AG09319 (cell line): ENCODE measurements at regions not wholly inside any gene's neighbourhood (a gene's known extent, or its start where the extent isn't known, plus 50 kb on each side); places are given as distances from the start of the nearest gene placed in this dataset.

Experiments
- DNase-seq: peaks from one replicate; pipeline ENCODE4 v3.0.0-alpha.2; 2010; ENCODE audit warnings: low read depth; ENCODE audit errors: extremely low read depth
- TF ChIP-seq, protein P1 (sequence below): IDR thresholded peaks from 2 replicates; pipeline ENCODE4 v1.5.1; 2011; ENCODE audit warnings: low read depth, mild to moderate bottlenecking, inconsistent platforms, low read length, moderate library complexity

DNA sequence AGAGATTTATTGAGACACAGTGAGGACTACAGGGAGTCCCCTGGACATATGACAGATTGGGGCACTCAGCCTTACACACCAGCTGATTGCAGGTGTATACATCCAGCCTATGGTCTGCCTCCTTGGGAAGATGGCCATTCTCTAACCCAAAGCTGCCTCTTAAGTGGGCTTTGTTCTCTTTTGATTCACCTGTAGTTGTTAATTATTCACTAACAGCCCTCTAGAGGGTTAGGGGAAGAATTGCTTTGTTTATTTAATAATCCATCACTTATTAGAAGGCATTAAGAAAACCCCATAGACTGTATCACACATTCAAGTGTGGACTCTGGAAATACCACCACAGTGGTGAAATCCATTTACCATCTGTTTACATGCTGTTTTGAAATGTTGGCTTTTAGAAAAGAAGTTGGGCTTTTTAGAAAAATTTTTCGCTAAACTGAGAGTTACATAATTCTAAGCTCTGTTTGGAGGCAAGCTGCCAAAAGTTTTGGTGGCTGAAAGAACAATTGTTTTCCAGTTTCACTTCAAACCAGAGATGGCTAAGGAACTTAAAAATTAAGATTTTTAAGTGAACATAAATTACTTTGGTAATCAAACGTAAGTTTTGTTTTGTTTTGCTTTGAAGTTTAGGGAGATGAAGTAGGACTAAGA, 379.1 kb downstream of the ADRA2A start:
- TF ChIP-seq, protein P1, sequence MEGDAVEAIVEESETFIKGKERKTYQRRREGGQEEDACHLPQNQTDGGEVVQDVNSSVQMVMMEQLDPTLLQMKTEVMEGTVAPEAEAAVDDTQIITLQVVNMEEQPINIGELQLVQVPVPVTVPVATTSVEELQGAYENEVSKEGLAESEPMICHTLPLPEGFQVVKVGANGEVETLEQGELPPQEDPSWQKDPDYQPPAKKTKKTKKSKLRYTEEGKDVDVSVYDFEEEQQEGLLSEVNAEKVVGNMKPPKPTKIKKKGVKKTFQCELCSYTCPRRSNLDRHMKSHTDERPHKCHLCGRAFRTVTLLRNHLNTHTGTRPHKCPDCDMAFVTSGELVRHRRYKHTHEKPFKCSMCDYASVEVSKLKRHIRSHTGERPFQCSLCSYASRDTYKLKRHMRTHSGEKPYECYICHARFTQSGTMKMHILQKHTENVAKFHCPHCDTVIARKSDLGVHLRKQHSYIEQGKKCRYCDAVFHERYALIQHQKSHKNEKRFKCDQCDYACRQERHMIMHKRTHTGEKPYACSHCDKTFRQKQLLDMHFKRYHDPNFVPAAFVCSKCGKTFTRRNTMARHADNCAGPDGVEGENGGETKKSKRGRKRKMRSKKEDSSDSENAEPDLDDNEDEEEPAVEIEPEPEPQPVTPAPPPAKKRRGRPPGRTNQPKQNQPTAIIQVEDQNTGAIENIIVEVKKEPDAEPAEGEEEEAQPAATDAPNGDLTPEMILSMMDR = no peak
- DNase-seq = no peak

DNA sequence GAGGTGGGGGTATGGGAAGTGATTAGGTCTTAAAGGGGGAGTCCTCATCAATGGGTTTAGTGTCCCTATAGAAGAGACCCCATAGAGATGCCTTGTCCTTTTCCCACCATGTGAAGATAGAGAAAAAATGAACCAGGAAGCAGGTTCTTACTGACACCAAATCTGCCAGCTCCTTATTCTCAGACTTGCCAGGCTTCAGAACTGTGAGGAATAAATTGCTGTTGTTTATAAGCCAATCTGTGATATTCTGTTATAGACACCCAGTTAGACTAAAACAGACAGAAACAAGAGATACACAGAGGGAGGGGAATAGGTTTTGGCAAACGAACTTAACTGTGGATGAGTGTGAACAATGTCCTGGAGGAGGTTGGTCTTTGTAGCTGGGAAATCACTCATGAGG, 381.4 kb downstream of the ADRA2A start:
- no peak for DNase-seq
- TF ChIP-seq, protein P1 = no peak

DNA sequence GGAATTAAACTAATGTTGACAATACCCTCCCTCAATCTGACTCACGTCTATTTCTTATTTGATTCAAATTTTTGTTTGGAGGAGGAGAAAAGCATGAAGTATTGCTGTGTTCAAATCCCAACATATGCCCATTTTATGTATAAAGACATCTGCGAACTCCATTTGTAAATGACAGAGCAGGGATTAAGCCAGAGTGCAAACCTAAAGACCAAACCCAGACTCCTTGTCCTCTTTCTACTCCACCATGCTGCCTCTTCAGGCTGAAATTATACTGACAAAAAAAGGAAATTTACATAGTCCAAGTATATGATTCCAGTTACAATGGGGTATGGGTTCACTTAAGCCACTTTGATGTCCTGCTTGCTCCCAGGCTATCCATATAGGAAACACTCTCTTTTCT, 383.1 kb downstream of the ADRA2A start:
- TF ChIP-seq, protein P1 = no peak
- DNase-seq = no peak

DNA sequence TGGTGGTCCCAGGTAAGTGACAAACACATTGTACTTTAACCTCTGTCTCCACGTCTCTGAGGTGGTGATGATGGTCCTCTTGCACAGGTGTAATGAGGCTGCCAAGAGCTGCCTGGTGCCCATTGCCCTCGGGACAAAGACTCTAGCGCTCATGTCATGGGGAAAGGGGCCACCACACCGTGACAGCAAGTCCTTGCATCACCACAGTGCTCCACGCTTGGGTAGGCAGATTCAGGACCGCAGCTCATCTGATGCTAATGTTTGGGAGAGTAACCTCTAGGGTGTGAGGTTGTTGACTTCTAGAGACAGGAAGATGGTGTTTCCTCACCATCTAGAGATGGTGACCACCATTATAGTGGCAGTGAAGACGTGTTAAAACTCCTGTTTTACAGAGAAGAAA, 395.6 kb downstream of the ADRA2A start:
- DNase-seq = no peak
- TF ChIP-seq, protein P1 = no peak

DNA sequence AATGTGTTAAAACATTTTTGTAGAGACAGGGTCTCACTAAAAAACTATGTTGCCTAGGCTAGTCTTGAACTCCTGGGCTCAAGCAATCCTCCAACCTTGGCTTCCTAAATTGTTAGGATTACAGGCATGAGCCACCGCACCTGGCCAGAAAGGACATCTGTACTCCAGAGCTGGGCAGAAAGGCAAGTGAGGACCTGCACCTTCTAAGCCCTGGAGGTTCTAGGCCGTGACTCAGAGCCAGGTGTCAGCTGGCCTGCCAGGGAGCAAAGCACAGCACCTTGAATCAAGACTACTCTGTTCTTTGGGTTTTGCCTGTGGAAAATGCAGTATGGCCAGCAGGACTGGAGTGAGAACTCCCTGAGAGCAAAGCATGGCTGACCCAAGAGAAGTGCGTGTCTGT, 396.5 kb downstream of the ADRA2A start:
- DNase-seq = no peak
- TF ChIP-seq, protein P1 = no peak

DNA sequence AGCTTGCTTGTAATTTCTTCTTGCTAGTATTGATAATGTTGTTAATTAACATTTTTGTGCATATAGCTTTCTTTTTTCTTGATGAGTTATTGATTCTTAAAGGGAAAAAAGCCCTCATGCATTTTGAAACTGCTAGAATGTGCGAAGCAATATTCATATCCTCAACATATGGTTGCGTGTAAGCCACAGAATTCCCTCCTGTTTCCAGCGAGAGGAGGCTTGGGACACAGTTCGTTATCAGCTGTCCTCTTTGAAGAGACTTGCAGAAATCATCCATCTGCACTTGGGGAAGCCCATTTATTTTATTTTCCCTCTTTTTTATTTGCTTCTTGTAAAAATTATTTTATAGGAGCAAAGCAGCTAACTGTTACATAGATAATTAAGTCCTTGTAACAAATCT, 398.0 kb downstream of the ADRA2A start:
- TF ChIP-seq, protein P1 = no peak
- no peak for DNase-seq

DNA sequence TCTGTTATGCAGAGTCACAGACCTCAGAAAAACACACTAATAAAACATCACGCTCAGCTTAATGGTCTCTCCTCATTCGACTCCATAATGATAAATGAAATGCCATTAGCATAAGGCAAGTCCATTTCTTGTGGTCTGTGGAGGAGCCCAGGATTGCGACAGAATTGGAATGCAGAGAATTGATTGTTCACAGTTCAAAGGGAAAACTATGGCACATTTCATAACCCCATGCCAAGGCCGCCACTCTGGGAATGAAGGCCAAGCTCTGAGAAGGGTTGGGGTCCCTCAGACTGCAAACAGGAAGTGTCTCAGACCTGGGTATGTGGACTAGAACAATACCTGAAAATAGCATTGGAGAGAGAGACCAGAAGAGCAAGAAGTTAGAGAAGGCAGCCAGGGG, 398.9 kb downstream of the ADRA2A start:
- DNase-seq = no peak
- TF ChIP-seq, protein P1 = no peak
